HG03066 (cell line): ENCODE measurements at regions not wholly inside any gene's neighbourhood (a gene's known extent, or its start where the extent isn't known, plus 50 kb on each side); places are given as distances from the start of the nearest gene placed in this dataset.
"Not testable (repeated sequence)": the region's sequence is repeated elsewhere in the genome, so short reads cannot be mapped to it uniquely, and the experiment has no call there.

Experiments used
- ATAC-seq: cut with Tn5 transposase; IDR thresholded peaks from one replicate; pipeline ENCODE4 v1.9.1; 2021; ENCODE audit warnings: low read depth; ENCODE audit not compliant: unreplicated experiment

DNA sequence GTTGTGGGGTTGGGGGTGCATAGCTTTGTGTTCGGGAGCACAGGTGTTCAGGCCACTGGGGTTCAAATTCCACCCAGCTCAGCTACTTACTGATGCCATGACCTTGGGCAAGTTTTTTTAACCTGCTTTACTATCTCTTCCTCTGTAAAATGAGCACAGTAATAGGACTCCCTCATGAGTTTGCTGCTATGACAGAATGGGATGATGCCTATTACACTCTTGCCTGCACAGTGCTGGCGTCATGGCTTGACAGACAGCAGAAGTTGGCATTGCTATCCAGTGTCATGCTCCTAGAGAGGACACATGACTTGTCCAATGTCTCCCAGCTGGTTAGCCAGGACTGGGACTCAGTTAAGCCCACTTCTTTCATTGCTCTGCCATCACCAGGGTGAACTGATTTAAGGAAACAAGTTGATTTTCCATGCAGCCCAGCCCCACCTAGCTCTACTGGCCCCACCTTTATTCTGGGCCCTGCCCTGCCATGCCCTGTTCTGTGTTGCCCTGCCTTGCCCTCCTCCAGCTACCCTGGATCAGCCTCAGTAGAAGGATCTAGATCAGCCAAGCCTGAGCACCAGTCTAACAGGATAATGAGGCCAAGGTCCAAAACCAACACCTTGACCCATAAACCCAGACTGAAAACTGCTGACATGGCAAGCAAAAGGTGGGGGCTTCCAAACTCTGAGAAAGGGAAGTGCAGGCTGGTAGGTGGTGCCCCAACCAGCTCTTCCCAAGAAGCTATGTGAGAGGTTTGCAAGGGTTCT is 155.8 kb upstream of the ATP11B start:
- no peak for ATAC-seq

DNA sequence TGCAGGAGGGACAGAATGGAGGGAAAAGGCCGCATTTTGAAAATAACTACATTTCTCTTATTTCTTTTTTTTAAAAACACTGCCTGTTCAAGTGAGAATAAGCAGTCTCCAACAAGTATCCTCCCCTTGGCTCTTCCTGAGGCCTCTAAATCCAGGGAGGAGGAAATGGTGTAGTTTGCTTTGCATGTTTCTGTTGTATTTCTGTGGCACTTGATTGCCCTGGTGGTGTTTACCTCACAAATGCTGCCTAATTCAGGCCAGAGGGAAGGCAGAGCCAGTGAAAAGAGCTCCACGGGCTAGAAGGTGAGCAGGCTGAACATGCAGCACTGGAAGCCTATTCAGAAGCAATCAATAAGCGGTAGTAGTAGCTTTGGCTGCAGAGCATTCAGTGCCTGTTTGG is 149.3 kb upstream of the ATP11B start:
- no peak for ATAC-seq

DNA sequence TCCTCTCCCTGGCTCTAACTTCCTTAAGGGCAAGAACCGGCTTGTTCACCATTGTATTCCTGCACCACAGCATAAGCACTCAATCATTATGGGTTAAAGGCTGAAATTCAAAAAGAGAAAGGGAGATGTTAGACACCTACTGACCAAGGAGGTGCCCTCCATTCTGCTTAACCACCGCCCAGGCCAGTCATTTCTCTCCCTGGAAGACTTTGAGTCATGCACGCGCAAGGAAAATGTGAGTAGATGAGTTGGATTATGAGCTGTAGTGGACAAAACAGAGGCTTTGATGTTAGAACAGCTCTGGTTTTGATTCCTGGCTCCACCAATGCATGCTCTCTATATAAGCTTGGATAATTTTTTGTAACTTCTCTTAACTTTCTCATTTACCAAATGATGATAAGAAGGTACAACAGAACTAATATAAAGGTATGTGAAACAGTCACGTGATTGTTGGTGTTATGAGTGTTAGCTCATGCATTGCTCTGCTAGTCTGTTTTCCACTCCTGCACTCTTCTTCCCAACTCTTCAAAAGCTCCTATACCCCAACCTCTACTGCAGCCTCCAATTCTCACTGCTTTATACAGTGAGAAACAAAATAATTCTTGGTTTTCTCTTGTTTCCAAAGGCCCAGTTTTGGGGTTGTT is 148.4 kb upstream of the ATP11B start:
- ATAC-seq: no peak

DNA sequence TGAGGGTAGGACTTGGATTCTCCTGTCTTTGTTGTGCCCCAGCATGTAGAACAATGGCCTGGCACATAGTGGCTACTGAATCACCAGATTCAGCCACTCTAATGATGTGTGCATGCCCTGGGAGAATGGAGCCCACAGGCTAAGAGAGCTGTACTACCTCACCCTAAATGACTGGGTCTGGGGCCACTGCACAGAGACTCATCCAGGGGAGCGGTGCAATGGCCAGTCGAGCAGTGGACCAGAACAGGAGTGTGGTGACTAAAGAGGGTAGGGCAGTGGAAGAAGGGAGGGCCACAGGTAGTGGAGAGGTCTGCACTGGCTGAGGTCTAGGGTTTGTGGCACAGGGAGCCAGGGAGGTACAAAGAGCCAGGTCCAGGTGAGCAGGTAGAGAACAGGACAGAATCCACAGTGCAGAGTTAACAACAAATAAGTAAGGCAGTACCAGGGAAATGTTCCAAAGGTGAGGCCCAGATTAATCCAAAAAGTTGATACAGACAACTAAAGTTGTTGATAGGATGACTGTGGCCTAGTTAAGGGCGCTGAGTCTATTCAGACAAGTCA is 142.7 kb upstream of the ATP11B start:
- no peak for ATAC-seq

DNA sequence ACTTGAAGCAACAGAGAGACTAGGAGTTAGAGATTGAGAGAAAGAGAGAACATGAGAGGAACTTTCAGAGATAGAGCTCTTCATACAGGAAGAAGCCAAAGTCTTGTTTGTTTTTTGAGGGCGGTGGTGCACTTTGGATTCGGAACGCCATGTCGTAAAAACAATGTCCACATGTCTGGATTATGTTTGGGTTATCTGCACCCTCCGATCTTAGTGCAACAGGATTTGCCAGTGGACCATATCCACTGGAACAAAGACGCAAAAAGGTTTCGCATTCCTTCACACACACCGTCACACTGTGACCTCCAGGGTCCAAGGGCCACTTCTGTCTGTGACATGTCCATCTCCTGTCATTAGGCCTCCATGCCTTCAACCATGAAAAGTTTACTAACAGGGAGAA is 141.8 kb upstream of the ATP11B start:
- ATAC-seq: no peak

DNA sequence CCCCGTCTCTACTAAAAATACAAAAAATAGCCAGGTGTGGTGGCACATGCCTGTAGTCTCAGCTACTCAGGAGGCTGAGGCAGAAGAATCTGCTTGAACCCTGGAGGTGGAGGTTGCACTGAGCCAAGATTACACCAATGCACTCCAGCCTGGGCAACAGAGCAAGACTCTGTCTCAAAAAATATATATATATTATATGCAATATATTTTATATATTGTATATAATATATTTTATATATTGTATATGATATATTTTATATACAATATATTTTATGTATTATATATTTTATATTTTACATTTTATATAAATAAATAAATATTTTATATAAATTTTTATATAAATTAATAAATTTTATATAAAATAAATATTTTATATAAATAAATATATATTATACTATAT is 140.2 kb upstream of the ATP11B start:
- not testable (repeated sequence) for ATAC-seq

DNA sequence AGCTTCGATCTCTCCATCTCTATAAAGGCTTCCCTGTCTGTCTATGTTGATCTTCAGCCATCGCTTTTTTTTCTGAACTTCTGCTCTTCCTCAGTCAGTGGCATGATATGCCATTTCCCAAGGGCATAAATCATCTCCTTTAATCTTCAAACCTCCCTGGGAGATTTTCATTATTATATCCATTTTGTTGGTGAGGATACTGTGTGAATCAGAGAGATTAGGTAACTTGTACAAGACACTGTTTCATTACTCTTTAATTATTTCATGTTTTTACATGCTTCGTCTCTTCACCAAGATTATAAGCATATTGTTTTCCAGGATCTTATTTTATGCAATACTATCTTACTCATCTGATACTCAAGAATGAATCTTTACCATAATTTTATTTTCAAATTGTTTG is 124.8 kb upstream of the ATP11B start:
- ATAC-seq: no peak

DNA sequence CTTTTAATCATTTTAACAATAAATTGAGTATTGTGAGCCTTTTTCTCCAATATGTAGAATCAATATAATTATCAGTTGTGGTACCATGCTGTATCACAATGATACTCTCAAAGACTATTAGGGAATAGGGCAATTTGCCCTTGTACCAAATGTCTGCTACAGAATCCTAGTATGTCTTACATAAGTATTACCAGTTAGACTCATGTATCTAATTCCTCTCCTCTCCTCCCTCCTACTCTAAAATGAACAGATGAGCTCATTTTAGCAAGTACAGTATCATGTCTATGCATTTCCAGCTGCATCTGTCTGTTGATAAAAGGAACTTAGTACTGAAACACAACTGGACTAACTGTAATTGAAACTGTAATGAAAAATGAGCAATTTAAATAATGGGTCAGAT is 124.3 kb upstream of the ATP11B start:
- no peak for ATAC-seq

DNA sequence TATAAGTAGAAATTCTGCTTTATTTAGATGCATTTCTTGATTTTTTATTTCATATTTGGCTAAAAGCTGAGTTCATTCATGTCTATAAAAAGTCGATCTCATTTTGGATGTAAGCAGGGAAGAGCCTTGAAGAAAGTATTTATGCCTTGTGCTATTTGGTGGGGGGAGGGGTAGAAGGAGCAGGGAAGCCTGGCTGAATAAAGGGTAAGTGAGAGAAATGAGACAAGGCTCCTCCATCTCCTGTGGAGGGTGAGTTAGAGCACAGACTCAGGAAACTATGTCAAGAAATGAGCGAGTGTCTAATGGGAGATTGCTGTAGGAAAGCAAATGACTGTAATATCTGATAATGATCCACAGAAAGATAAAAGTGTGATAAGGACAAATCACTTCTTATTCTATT is 121.8 kb upstream of the ATP11B start:
- ATAC-seq: no peak

DNA sequence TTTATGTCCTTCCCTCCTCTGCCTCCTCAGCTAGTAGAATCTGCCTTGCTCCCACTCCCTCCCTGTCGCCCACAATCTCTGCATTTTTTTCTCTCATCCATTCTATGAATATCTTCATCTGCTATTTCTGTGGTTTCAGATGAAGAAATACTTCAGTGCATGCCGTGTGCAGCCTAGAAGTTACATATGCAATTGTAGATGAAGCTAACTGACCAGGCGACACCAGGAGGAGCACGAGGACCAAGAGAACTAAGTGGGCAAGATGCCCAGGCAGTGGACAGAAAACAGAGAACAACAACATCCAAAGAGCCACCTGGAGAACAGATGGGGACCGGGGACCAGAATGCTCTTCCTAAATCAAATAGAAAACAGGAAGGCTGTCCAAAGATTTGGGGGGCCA is 121.4 kb upstream of the ATP11B start:
- no peak for ATAC-seq

DNA sequence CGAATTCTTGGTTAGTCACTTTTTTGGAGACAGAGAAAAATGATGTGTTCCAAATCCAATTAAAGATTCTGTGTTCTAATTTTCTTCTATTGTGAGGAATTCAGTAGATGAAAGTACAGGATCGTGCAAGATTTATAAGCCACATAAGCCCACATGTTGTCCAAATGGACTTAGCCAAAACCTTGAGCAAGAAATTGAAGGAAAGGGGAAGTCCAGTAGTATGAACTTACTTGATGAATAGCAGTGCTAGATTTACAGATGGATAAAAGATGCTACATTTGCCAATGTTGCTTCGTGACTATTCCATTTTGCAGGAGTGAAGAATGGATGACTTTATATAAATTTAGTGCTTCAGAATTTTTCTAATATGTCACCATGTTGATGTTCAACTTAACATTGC is 120.0 kb upstream of the ATP11B start:
- ATAC-seq: no peak

DNA sequence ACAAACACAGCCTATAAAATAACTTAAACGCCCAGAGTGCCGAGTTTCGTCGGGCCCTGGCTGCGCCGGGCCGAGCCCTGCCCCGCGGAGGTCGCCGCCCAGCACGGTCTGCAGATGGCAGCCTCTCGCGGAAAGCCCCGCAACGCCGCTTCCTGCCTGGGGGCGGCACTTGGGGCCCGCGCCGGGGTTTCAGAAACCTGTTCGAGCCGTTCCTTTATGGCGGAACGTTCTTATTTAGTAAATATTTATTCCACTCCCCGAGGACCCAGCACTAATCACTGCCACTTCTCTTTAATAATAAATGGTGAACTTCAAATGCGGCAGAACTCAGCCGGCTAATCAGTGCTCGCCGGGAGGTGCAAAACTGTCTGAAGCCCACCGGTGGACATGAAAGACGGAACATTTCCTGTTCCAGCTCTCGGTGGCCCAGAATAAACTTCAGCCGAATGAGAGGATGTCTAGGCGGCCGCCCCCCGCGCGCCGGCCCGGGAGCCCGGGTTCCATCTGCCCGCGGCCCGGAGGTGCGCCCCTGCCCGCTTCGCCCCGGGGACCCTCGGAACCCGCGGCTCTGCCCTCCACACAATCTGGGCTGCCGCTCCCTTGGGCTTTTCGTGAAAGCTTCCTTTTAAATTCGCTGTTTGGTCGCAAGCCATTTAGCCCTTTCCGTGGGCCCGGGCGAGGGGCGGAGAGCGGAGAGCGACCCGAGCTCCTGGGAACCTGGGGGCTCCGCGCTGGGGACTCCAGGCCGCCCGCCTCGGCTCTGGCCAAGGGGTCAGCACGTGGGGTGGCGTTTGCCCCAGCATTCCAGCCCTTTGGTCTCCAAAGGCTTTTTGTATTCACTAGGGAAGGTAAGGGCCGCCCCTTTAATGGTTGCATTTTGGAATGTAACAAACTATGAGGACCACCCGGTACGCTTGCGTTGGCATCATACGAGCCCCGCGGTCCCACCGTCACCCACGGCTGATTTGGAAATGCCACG is 110.8 kb upstream of the ATP11B start:
- peak; percentile 76 for ATAC-seq

DNA sequence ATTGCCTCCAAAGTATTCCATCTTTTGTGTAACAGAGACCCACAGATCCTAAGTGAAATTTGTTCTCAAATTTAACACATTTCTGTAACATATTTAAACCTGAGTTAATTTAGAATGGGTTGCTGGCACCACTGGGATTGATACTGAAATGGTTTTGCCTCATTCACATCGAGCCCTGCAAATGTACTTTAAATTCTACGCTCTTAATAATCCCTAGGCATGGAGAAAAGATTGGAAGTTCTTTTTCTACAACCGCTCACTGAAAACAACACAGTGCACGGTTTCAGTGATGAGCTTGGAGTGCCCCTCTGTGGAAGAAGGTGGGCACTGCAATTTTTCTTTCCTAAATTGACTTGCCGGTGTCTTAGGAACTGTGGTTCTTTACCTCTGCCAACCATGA is 109.9 kb upstream of the ATP11B start:
- ATAC-seq: peak; percentile 62

DNA sequence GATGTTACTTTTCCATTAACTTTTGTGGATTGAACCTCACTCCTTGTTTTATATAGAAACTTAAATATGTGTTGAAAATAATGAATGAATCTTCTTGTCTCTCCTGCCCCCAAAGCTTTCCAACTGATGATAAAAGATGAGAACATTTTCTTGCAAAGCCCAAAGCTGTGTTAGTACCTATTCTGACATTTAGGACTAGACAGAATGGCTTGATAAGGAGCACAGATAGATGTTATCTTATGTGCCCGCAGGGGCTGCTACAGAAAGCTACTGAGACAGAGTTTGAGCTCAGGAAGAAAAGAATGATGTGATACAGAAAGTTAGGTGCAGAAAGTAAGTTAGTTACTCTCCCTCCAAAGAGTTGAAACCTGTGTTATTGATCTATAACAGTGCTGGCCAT is 109.4 kb upstream of the ATP11B start:
- ATAC-seq: no peak

DNA sequence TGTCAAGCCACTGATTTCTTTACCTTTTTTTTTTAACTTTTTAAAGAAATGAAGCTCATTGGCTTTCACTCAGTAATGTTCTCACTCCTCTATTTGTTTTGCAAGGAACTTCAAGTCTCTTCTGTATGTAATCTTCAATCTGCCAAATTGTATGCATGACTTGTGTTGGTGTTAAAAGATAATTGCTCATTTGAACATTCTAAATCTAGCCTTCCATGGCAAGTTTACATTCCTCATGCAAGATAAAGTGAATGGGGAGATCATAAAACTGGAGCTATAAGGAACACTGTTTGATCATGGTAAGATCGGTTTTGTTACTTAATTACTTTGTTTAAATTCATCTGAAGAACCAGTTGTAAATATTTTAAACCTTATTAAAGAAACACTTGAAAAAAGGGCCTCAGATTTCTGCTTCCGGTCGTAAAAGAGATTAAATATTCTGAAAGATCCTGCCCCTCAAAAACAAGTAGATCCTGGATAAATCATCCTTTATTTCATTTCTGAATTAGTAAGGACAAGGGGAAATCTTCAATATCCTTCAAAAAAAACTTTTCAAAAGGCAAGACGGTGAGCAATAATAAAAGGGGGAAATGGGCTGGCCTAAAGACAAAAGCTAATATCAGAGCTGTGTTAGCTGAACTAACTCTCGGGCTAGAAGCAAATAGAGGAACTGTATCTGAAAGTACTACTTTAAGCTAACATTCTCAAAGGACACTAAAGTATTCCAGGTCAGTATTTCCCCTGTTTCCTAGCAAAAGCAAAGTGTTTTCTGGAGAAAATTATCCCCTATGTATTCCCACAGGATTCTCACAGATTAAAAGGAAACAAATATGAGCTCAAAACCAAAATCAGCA is 107.0 kb upstream of the ATP11B start:
- no peak for ATAC-seq

DNA sequence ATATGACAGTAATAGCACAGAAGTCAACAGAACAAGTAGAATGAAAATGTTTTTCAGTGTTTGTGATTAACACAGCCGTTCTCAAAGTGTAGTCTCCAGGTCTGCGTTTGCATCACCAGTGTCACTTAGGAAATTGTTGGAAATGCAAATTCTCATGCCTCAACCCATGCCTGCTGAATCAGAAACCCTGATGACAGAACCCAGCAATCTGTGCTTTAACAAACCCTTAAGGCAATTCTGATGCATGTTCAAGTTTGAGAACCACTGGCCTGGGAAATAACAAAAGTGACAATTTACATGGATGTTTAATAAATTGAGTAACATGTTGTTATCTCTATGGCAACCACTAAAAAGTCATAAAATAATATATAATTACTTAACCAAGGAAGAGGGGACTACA is 103.1 kb upstream of the ATP11B start:
- no peak for ATAC-seq

DNA sequence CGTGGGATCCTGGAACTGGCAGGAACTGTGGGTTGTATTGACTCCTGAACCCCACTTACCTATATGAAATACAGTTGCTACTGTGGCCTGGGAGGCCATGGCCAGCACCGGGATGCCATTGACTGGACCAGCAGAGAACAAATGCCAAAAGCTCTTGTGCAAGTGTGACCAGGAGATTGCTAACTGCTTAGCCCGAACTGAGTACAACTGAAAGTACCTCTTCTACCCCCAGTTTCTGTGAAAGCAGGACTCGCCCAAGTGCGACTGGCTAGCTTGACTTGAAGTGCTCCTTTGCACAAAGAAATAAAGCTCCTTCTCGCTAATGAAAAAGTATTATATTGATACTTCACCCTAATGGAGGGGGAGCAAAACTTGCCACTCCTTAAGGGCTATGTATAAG is 101.3 kb upstream of the ATP11B start:
- no peak for ATAC-seq

DNA sequence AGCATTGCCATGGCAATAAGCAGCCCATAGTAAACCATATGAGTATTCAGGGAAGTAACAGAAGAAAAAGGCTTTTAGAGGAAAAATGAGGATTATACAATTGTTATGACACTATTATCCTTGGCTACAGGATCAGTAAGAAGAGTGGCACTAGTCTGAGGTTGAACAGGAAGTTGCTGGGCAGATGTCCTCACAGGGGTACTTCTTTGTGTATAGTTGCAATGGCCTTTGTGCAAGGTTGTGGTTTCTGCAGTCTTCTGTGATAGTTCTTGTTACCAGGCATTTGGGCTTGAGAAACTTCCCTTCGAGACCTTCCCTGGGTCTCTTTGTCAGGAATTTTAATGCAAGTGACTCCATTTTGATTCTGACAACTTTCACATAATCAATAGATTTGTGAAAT is 100.6 kb upstream of the ATP11B start:
- ATAC-seq: no peak

DNA sequence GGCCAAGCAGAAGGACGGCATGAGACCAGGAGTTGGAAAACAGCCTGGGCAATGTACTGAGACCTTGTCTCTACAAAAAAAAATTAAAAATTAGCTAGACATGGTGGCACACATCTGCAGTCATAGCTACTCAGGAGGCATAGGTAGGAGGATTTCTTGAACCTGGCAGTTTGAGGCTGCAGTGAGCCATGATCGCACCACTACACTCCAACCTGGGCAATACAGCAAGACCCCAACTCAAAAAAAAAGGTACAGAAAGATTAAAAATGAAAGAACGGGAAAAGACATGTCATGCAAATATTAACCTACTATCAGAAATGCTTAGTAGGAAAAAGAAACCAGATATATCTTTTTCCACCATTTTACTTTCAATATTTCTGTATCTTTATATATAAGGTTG is 99.6 kb upstream of the ATP11B start:
- ATAC-seq: no peak

DNA sequence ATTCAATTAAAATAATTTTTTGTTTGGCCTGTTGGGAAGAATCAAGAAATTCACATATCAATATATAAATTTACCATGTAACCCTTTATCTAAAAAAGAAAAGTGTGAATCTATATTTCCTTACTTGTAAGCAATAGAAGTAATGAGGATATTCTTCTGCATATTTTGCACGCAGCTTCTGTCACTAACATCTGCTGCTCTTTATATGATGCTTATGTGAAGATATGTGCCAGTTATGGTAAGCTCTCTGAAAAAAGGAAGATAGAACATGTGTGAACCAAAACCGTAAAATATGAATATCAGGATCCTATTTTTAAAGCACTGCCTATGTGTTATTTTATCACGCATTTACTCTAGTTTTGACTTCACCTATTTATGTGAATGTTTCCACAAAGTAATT is 96.4 kb upstream of the ATP11B start:
- no peak for ATAC-seq
